SU-DHL-6 (cell line): ENCODE measurements at regions not wholly inside any gene's neighbourhood (a gene's known extent, or its start where the extent isn't known, plus 50 kb on each side); places are given as distances from the start of the nearest gene placed in this dataset.

Source experiments
- H2AFZ ChIP-seq: fragments of 200-600 bp; sonication (generic); 2 replicates; pipeline ENCODE4 v1.6.1; 2014; ENCODE audit warnings: low read depth, mild to moderate bottlenecking, moderate library complexity, mixed read lengths, antibody characterized with exemption, low read length; ENCODE audit not compliant: severe bottlenecking
- H3F3A ChIP-seq: fragments of 200-600 bp; shearing (Covaris generic); 2 replicates; pipeline ENCODE4 v1.6.0; 2016; ENCODE audit warnings: antibody characterized with exemption, mild to moderate bottlenecking; ENCODE audit not compliant: insufficient read depth
- H3K27ac ChIP-seq: fragments of 200-600 bp; sonication (generic); 2 replicates; pipeline ENCODE4 v1.5.1; 2016; ENCODE audit warnings: low read depth, mild to moderate bottlenecking, low read length, moderate library complexity, mixed read lengths
- H3K27me3 ChIP-seq: fragments of 200-600 bp; sonication (generic), shearing (Covaris generic); 2 replicates; pipeline ENCODE4 v1.6.0; 2014; ENCODE audit warnings: mild to moderate bottlenecking, low read length
- H3K36me3 ChIP-seq: fragments of 200-600 bp; sonication (generic); 2 replicates; pipeline ENCODE4 v1.6.1; 2014; ENCODE audit warnings: mild to moderate bottlenecking, low read length, mixed read lengths
- H3K4me2 ChIP-seq: fragments of 300-600, 200-600 bp; shearing (Covaris generic), sonication (generic); 2 replicates; pipeline ENCODE4 v1.6.0; 2014; ENCODE audit warnings: low read length, low read depth, mild to moderate bottlenecking; ENCODE audit not compliant: poor library complexity, severe bottlenecking
- H3K4me3 ChIP-seq: fragments of 200-600 bp; sonication (generic); 2 replicates; pipeline ENCODE4 v1.5.1; 2014; ENCODE audit warnings: antibody characterized with exemption, low read length, mild to moderate bottlenecking, mixed read lengths; ENCODE audit not compliant: insufficient read depth, poor library complexity, severe bottlenecking
- H3K79me2 ChIP-seq: fragments of 200-600 bp; sonication (generic); 2 replicates; pipeline ENCODE4 v1.6.1; 2014; ENCODE audit warnings: mild to moderate bottlenecking, low read length, moderate library complexity; ENCODE audit not compliant: insufficient read depth
- H3K9ac ChIP-seq: fragments of 200-600 bp; sonication (generic); 2 replicates; pipeline ENCODE4 v1.7.0; 2014; ENCODE audit warnings: mild to moderate bottlenecking, low read length
- H3K9me2 ChIP-seq: fragments of 200-600 bp; sonication (generic); replicated peaks from 2 replicates; pipeline ENCODE4 v1.6.1; 2014; ENCODE audit warnings: low read length; ENCODE audit not compliant: insufficient read depth
- H3K9me3 ChIP-seq: fragments of 200-600 bp; sonication (generic); 2 replicates; pipeline ENCODE4 v1.6.1; 2014; ENCODE audit warnings: low read length, mixed read lengths; ENCODE audit not compliant: insufficient read depth
- H4K20me1 ChIP-seq: fragments of 200-600 bp; sonication (generic); 2 replicates; pipeline ENCODE4 v1.6.1; 2014; ENCODE audit warnings: low read depth, mild to moderate bottlenecking, antibody characterized with exemption, low read length, moderate library complexity, mixed read lengths
- EZH2phosphoT487 ChIP-seq: fragments of 200-600 bp; sonication (generic), shearing (Covaris generic); conservative IDR thresholded peaks from 2 replicates; pipeline ENCODE4 v1.6.1; 2018; ENCODE audit warnings: mild to moderate bottlenecking, antibody characterized with exemption, low read length, moderate library complexity, mixed read lengths
- TF ChIP-seq, protein P1 (sequence below): fragments of 200-600 bp; sonication (generic); IDR thresholded peaks from one replicate; pipeline ENCODE4 v1.5.1; 2017; ENCODE audit warnings: antibody characterized with exemption, mild to moderate bottlenecking, low read length, moderate library complexity; ENCODE audit not compliant: insufficient read depth, poor library complexity, severe bottlenecking

DNA sequence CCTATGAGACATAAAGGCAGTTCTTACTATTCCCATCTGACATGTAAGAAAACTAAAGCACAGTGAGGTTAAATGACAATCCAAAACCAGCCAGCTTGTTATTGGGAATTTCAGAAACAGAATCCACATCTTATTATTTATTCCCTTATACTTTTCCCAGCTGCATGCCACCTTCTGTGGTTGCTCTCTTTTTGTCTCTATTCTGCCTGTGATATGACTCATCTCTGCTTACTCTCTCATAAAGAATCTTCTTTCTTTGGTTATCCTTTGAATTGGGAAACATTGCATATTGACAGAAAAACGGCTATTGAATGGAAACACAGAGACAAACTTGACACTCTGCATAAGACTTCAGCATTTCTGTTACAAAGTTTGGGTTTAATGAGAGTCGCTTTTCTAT is 183.2 kb downstream of the TLR4 start:
- no peaks in the 10 kb centered on the region for H3K9me3 ChIP-seq
- no peaks in the 10 kb centered on the region for H3K9me2 ChIP-seq
- H3K27ac ChIP-seq: no peak overlapping the region
- no peaks in the 10 kb centered on the region for H4K20me1 ChIP-seq
- no peaks in the 10 kb centered on the region for H3F3A ChIP-seq
- H3K79me2 ChIP-seq: no peaks in the 10 kb centered on the region
- H3K36me3 ChIP-seq: no peaks in the 10 kb centered on the region
- no peak overlapping the region for H3K4me2 ChIP-seq
- no peak overlapping the region for H3K9ac ChIP-seq
- H3K4me3 ChIP-seq: no peak overlapping the region
- TF ChIP-seq EZH2phosphoT487: no peak
- TF ChIP-seq, protein P1, sequence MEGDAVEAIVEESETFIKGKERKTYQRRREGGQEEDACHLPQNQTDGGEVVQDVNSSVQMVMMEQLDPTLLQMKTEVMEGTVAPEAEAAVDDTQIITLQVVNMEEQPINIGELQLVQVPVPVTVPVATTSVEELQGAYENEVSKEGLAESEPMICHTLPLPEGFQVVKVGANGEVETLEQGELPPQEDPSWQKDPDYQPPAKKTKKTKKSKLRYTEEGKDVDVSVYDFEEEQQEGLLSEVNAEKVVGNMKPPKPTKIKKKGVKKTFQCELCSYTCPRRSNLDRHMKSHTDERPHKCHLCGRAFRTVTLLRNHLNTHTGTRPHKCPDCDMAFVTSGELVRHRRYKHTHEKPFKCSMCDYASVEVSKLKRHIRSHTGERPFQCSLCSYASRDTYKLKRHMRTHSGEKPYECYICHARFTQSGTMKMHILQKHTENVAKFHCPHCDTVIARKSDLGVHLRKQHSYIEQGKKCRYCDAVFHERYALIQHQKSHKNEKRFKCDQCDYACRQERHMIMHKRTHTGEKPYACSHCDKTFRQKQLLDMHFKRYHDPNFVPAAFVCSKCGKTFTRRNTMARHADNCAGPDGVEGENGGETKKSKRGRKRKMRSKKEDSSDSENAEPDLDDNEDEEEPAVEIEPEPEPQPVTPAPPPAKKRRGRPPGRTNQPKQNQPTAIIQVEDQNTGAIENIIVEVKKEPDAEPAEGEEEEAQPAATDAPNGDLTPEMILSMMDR: no peak
- no peaks in the 10 kb centered on the region for H3K27me3 ChIP-seq
- H2AFZ ChIP-seq: no peak overlapping the region

DNA sequence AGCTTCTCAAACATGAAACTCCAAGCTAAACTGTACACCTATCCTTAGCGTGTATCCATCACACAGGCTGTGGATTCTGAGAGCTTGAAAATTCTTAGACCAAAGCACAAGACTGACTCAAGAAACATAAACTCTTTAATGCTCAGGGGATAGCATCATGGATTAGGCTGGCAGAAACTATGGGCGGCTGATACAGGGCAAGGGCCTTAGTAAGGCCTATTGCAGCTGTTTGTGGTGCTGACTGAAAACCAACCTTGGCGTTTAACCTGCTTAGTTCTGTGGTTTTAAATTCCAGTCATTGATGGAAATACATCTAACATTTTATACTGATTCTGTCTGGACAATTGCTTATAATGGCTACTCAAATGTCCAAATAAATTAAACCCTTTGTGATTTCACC is 183.7 kb downstream of the TLR4 start:
- no peaks in the 10 kb centered on the region for H3F3A ChIP-seq
- no peak overlapping the region for H3K9ac ChIP-seq
- H3K4me2 ChIP-seq: no peak overlapping the region
- H3K9me2 ChIP-seq: no peaks in the 10 kb centered on the region
- H2AFZ ChIP-seq: no peak overlapping the region
- H3K27ac ChIP-seq: no peak overlapping the region
- no peaks in the 10 kb centered on the region for H4K20me1 ChIP-seq
- no peak overlapping the region for H3K4me3 ChIP-seq
- no peaks in the 10 kb centered on the region for H3K79me2 ChIP-seq
- no peaks in the 10 kb centered on the region for H3K9me3 ChIP-seq
- no peaks in the 10 kb centered on the region for H3K27me3 ChIP-seq
- no peaks in the 10 kb centered on the region for H3K36me3 ChIP-seq
- no peak for TF ChIP-seq EZH2phosphoT487
- TF ChIP-seq, protein P1: no peak

DNA sequence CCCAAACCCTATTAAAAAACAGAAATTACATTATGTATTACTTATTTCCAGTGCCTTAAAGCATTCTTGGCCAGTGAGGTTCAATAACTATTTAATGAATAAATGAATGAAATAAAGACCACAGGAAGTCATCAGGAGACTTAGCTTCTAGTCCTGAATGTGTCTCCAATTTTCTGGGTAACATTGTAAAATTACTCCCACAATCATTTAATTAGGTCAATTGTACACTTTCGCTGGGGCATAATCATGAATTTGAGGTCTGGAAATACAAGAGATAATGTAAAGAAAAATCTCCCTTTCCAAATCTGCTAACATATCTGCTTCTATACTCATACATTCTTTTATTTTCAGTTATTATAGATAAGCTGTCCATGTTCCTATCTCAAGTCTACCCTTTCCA is 199.2 kb downstream of the TLR4 start:
- Histone ChIP-seq H3K27me3 (no peaks in the 10 kb centered on the region), H3K9me3 (no peaks in the 10 kb centered on the region), H3K27ac (no peak overlapping the region), H3K4me3 (no peak overlapping the region), H2AFZ (no peak overlapping the region), H3K36me3 (no peaks in the 10 kb centered on the region), H4K20me1 (no peaks in the 10 kb centered on the region), H3K9me2 (0 out of 2 replicates have a peak, but pooled peaks cover 3% of the 10 kb centered on the region), H3K4me2 (no peak overlapping the region), H3K9ac (no peak overlapping the region), H3K79me2 (no peaks in the 10 kb centered on the region), H3F3A (no peaks in the 10 kb centered on the region)
- no peak for TF ChIP-seq EZH2phosphoT487
- TF ChIP-seq, protein P1: no peak

DNA sequence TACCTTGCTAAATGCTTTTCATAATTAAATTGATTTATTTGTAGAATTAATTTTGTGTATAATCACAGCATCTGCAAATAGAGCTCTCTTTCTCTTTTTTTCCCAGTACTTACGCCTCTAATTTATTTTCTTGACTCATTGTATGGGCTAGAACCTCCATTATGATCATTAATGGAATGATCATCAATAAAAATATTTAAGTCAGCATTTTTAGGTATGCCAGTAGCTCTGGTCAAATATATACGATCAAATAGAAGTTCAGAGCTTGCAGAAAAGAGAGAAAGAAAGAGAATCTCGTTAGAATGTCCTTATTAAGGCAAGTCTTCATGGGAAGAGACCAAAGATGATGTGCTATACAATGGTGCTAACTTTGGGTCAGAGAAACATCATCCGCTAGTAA is 202.6 kb downstream of the TLR4 start:
- Histone ChIP-seq H3F3A (no peaks in the 10 kb centered on the region), H3K36me3 (no peaks in the 10 kb centered on the region), H3K9me2 (0 out of 2 replicates have a peak, but pooled peaks cover 2% of the 10 kb centered on the region), H3K4me2 (no peak overlapping the region), H4K20me1 (no peaks in the 10 kb centered on the region), H3K27me3 (no peaks in the 10 kb centered on the region), H3K9ac (no peak overlapping the region), H3K4me3 (no peak overlapping the region), H3K9me3 (no peaks in the 10 kb centered on the region), H3K27ac (no peak overlapping the region), H3K79me2 (no peaks in the 10 kb centered on the region), H2AFZ (no peak overlapping the region)
- TF ChIP-seq, protein P1: no peak
- no peak for TF ChIP-seq EZH2phosphoT487
